AG04449 (cell line): ENCODE measurements at regions not wholly inside any gene's neighbourhood (a gene's known extent, or its start where the extent isn't known, plus 50 kb on each side); places are given as distances from the start of the nearest gene placed in this dataset.

Experiments used
- CTCF ChIA-PET: fragments of 350-600 bp; formaldehyde crosslinking; extraction: SDS; loops from one replicate; lab custom pipeline; 2021; ENCODE audit warnings: antibody characterized with exemption; lab: Yijun Ruan, JAX
- POLR2A ChIA-PET: fragments of 400-600, 350-600 bp; formaldehyde crosslinking; extraction: SDS; loops from one replicate; lab custom pipeline; 2020; ENCODE audit warnings: antibody characterized with exemption, inconsistent platforms; lab: Yijun Ruan, JAX
- DNase-seq: peaks from one replicate; pipeline ENCODE4 v3.0.0-alpha.2; 2010; ENCODE audit warnings: low read depth, low spot score
- H3K4me3 ChIP-seq: 2 replicates; pipeline ENCODE4 v1.5.1; 2011; ENCODE audit warnings: low read depth, mild to moderate bottlenecking, control low read depth, low read length
- TF ChIP-seq, protein P1 (sequence below): IDR thresholded peaks from one replicate; pipeline ENCODE4 v1.5.1; 2011; ENCODE audit warnings: mild to moderate bottlenecking, moderate library complexity, low read length, control low read depth, inconsistent platforms; ENCODE audit not compliant: insufficient read depth; ENCODE audit errors: missing control alignments

DNA sequence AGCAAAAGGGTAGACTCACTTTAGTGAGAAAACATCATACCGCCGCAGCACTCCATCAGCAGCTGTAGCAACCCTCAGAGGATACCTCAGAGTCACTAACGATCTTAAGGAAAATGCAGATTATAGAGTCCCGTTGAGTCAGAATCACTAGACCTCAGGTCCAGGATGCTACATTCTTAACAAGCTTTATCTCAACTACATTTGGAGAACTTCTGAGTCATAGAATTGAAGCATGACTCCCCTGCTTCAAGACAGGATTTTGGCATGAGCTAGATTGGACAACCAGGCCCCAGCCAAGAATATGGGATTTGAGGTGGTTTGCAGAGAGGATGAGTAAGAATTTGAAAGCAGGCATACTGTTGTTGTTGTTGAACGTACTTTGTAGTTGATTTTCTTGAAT, 118.9 kb upstream of the UBL3 start:
- TF ChIP-seq, protein P1, sequence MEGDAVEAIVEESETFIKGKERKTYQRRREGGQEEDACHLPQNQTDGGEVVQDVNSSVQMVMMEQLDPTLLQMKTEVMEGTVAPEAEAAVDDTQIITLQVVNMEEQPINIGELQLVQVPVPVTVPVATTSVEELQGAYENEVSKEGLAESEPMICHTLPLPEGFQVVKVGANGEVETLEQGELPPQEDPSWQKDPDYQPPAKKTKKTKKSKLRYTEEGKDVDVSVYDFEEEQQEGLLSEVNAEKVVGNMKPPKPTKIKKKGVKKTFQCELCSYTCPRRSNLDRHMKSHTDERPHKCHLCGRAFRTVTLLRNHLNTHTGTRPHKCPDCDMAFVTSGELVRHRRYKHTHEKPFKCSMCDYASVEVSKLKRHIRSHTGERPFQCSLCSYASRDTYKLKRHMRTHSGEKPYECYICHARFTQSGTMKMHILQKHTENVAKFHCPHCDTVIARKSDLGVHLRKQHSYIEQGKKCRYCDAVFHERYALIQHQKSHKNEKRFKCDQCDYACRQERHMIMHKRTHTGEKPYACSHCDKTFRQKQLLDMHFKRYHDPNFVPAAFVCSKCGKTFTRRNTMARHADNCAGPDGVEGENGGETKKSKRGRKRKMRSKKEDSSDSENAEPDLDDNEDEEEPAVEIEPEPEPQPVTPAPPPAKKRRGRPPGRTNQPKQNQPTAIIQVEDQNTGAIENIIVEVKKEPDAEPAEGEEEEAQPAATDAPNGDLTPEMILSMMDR = no peak
- DNase-seq = peak; percentile 59
- ChIA-PET POLR2A (interaction anchor here (0.7 to 1.0 kb wide), 2 partner anchors 46 to 65 kb away, joined by 3 read pairs; no protein-coding TSS in a partner anchor), CTCF (interaction anchor here (1.6 kb wide), 1 partner anchor 10 kb away, joined by 4 read pairs; no protein-coding TSS in a partner anchor)
- no peak overlapping the region for H3K4me3 ChIP-seq

DNA sequence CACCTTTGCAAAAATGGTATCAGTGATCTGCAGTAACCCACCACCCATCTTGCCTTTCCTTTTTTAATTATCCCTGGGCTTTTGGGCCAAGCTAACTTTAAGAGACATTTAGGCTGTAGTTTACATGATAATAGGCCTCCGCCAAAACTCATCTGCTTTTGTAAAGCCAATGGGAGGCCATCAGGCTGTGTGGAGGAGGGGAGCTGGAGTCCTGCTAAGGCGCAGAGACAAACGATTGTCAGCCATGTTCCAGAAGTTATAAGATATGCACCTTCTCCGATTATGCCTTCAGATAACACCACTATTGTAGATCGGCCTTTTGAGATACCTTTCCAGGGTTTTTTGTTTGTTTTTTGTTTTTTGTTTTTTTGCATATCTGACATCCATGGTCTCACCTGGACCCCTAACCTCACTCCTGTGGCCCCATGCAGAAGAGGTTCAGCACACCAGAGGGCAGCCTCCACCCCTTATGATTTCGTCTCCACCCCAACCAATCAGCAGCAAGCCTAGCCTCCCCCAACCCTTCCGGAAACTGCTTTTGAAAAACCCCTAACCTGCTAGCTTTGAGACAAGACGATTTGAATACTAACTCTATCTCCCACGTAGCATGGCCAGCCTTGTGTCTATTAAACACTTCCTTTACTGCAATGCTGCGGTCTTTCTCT, 113.9 kb upstream of the UBL3 start:
- DNase-seq = no peak
- no peak overlapping the region for H3K4me3 ChIP-seq
- TF ChIP-seq, protein P1 = no peak
- POLR2A ChIA-PET = no interaction called here
- CTCF ChIA-PET = no interaction called here

DNA sequence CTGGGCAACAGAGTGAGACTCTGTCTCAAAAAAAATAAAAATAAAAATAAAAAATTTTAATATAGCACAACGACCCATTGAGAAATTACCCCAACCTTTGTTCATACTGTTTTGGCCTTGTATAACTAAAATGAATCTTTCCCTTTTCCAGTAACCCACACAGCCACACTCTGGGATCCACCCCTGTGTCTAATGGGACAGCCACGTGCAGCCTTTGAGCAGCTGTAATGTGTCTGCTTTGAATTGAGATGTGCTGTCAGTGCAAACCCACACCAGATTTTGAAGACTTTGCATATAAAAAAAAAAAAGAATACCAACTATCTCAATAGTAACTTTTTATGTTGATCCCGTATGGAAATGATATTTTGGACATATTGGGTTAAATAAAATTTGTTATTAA, 112.7 kb upstream of the UBL3 start:
- POLR2A ChIA-PET = no interaction called here
- CTCF ChIA-PET = no interaction called here
- DNase-seq = no peak

GRCh38 chr13:29961036-29961670, 110.7 kb upstream of the UBL3 start:
- ChIA-PET POLR2A (no interaction called here), CTCF (no interaction called here)
- TF ChIP-seq, protein P1 = no peak
- DNase-seq = no peak
- no peak overlapping the region for H3K4me3 ChIP-seq

More for the DNA sequence above, 112.7 kb upstream of the UBL3 start:
- no peak overlapping the region for H3K4me3 ChIP-seq
- TF ChIP-seq, protein P1 = no peak

DNA sequence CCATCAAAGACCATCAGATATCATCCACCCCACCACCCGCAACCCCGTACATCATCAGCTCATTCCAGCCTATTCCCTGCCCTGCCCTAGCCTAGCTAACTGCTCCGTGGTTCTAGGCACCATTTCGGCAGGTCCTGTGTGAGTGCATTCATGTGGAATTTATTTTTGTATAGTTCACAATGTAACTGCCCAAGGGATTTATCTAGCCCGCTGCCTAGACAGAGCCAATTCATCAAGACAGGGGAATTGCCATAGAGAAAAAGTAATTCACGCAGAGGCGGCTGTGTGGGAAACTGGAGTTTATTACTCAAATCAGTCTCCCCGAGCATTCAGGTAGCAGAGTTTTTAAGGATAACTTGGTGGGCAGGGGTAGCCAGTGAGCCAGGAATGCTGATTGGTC, 109.2 kb upstream of the UBL3 start:
- no peak for DNase-seq
- H3K4me3 ChIP-seq = no peak overlapping the region
- ChIA-PET CTCF (interaction anchor here (1.3 to 1.5 kb wide), 2 partner anchors 11 to 25 kb away, joined by 3 to 4 read pairs; no protein-coding TSS in a partner anchor), POLR2A (no interaction called here)
- TF ChIP-seq, protein P1 = no peak

DNA sequence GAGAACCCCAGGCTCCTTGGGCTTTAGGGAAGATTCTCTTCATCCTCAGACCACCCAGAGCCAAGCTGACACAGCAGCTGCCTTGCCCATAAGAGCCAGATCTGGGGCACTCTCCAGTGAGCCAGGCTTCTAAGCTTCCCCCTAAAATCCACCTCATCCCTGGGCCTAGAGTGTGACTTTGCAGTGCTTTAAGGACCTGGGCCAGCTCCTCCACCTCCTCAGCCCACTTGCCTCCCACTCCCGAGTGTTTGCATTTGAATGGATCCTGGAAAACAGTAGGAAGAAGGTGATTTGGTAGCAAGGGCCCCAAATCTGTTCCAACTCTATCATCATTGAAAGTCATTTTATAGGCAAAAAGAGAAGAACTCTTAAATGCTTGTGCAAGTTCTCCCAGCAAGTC, 108.7 kb upstream of the UBL3 start:
- TF ChIP-seq, protein P1 = no peak
- ChIA-PET CTCF (interaction anchor here (1.3 to 1.5 kb wide), 2 partner anchors 10 to 24 kb away, joined by 3 to 4 read pairs; no protein-coding TSS in a partner anchor), POLR2A (no interaction called here)
- DNase-seq = no peak
- no peak overlapping the region for H3K4me3 ChIP-seq
